H1 (cell line): ENCODE measurements at regions not wholly inside any gene's neighbourhood (a gene's known extent, or its start where the extent isn't known, plus 50 kb on each side); places are given as distances from the start of the nearest gene placed in this dataset.
"Not testable (repeated sequence)": the region's sequence is repeated elsewhere in the genome, so short reads cannot be mapped to it uniquely, and the experiment has no call there.

Experiments used
- CTCF ChIA-PET: fragments of 300-600 bp; sonication (Branson Sonifier 250); formaldehyde crosslinking; loops from one replicate; lab custom pipeline; 2021; ENCODE audit not compliant: partially characterized antibody; lab: Charles Lee
- POLR2A ChIA-PET: fragments of 300-600 bp; sonication (Branson Sonifier 250); formaldehyde crosslinking; loops from one replicate; lab custom pipeline; 2021; ENCODE audit warnings: inconsistent platforms; ENCODE audit not compliant: partially characterized antibody; lab: Charles Lee
- DNase-seq, 2 experiments: peaks; one replicate each; pipeline versions ENCODE4 v3.0.0 to v3.0.0-alpha.2; 2010 to 2022; ENCODE audit warnings: low spot score in 2 of 2, low read depth in 1 of 2, mixed read lengths in 1 of 2
- FAIRE-seq: peaks from 2 replicates; lab custom pipeline; 2011; peaks lifted over from hg19 to GRCh38; lab: Jason Lieb, UNC
- H2AFZ ChIP-seq: 2 replicates; pipeline ENCODE4 v1.8.1; 2012; ENCODE audit warnings: low read length, inconsistent platforms
- H2AK5ac ChIP-seq: 2 replicates; pipeline ENCODE4 v1.6.1; 2013; ENCODE audit warnings: low read depth, low read length
- H2BK120ac ChIP-seq: replicated peaks from 2 replicates; pipeline ENCODE3; 2013; ENCODE audit warnings: low read depth, low read length, inconsistent platforms
- H2BK12ac ChIP-seq: 2 replicates; pipeline ENCODE4 v1.6.1; 2013; ENCODE audit warnings: low read depth, low read length
- H2BK15ac ChIP-seq: 2 replicates; pipeline ENCODE4 v1.6.1; 2013; ENCODE audit warnings: low read length
- H2BK20ac ChIP-seq: 2 replicates; pipeline ENCODE4 v1.6.1; 2013; ENCODE audit warnings: low read length
- H2BK5ac ChIP-seq: 2 replicates; pipeline ENCODE4 v1.6.1; 2013; ENCODE audit warnings: low read depth, low read length
- H3K14ac ChIP-seq: 2 replicates; pipeline ENCODE4 v1.6.1; 2013; ENCODE audit warnings: inconsistent platforms; ENCODE audit not compliant: insufficient read length
- H3K18ac ChIP-seq: 2 replicates; pipeline ENCODE4 v1.6.1; 2013; ENCODE audit warnings: low read length; ENCODE audit errors: extremely low read depth
- H3K23ac ChIP-seq: 2 replicates; pipeline ENCODE4 v1.6.1; 2013; ENCODE audit warnings: inconsistent platforms; ENCODE audit not compliant: insufficient read length
- H3K23me2 ChIP-seq: 2 replicates; pipeline ENCODE4 v1.6.1; 2013; ENCODE audit warnings: low read depth, low read length
- H3K27ac ChIP-seq: 2 replicates; pipeline ENCODE4 v1.6.1; 2011; ENCODE audit warnings: low read depth, low read length, inconsistent platforms
- H3K27me3 ChIP-seq, 4 experiments: replicated peaks in 1 of 4; 1 replicate in 1 of 4; 2 replicates in 3 of 4; pipeline versions ENCODE4 v1.6.1 to v1.8.1; 2011 to 2013; ENCODE audit warnings: low read length in 3 of 4, mild to moderate bottlenecking in 3 of 4, inconsistent platforms in 2 of 4, mixed read lengths in 2 of 4, moderate library complexity in 1 of 4; ENCODE audit not compliant: control insufficient read depth in 3 of 4, insufficient read depth in 3 of 4; ENCODE audit errors: extremely low read depth in 1 of 4
- H3K36me3 ChIP-seq, 4 experiments: 2 replicates each; pipeline versions ENCODE4 v1.6.1 to v1.8.1; 2011 to 2013; ENCODE audit warnings: mild to moderate bottlenecking in 4 of 4, low read length in 3 of 4, moderate library complexity in 2 of 4, control low read depth in 1 of 4, inconsistent platforms in 1 of 4; ENCODE audit not compliant: insufficient read depth in 4 of 4, control insufficient read depth in 2 of 4
- H3K4ac ChIP-seq: replicated peaks from 2 replicates; pipeline ENCODE3; 2013; ENCODE audit warnings: low read length, low read depth, mixed read lengths, inconsistent platforms; ENCODE audit not compliant: insufficient read length
- H3K4me1 ChIP-seq, 4 experiments: replicated peaks in 1 of 4; 1 replicate in 1 of 4; 2 replicates in 3 of 4; pipeline versions ENCODE4 v1.6.1 to v1.8.1; 2011 to 2013; ENCODE audit warnings: low read length in 3 of 4, inconsistent platforms in 2 of 4, mixed read lengths in 1 of 4; ENCODE audit not compliant: insufficient read depth in 4 of 4, control insufficient read depth in 3 of 4
- H3K4me2 ChIP-seq, 2 experiments: 2 replicates each; pipeline versions ENCODE4 v1.6.1 to v1.8.1; 2011 to 2013; ENCODE audit warnings: low read depth in 2 of 2, low read length in 2 of 2, control low read depth in 1 of 2, inconsistent platforms in 1 of 2, mild to moderate bottlenecking in 1 of 2; ENCODE audit not compliant: insufficient read depth in 1 of 2
- H3K4me3 ChIP-seq, 4 experiments: fragments of 200-600, 300-600 bp in 1 of 4; sonication (generic), shearing (Covaris generic), sonication (Bioruptor Twin) in 1 of 4; 2 replicates each; pipeline versions ENCODE4 v1.5.1 to v1.8.1; 2011 to 2016; ENCODE audit warnings: low read length in 4 of 4, low read depth in 3 of 4, control low read depth in 2 of 4, inconsistent platforms in 2 of 4, mild to moderate bottlenecking in 2 of 4, mixed read lengths in 1 of 4, moderate library complexity in 1 of 4; ENCODE audit not compliant: insufficient read depth in 2 of 4; ENCODE audit errors: extremely low read depth in 1 of 4
- H3K56ac ChIP-seq: replicated peaks from 2 replicates; pipeline ENCODE3; 2013; ENCODE audit warnings: low read depth, mild to moderate bottlenecking, mixed read lengths, low read length, inconsistent platforms; ENCODE audit not compliant: insufficient read length
- H3K79me1 ChIP-seq: 2 replicates; pipeline ENCODE4 v1.6.1; 2013; ENCODE audit warnings: low read depth, low read length, control low read depth
- H3K79me2 ChIP-seq, 2 experiments: 2 replicates each; pipeline versions ENCODE4 v1.6.1 to v1.8.1; 2012 to 2013; ENCODE audit warnings: low read length in 2 of 2, mild to moderate bottlenecking in 2 of 2, inconsistent platforms in 1 of 2; ENCODE audit not compliant: insufficient read depth in 2 of 2, control insufficient read depth in 1 of 2
- H3K9ac ChIP-seq, 4 experiments: replicated peaks in 1 of 4; 1 replicate in 1 of 4; 2 replicates in 3 of 4; pipeline versions ENCODE4 v1.6.1 to v1.8.1; 2011 to 2013; ENCODE audit warnings: low read depth in 3 of 4, low read length in 3 of 4, control low read depth in 2 of 4, mild to moderate bottlenecking in 2 of 4, moderate library complexity in 2 of 4, inconsistent platforms in 1 of 4; ENCODE audit errors: extremely low read depth in 1 of 4
- H3K9me3 ChIP-seq, 2 experiments: 2 replicates each; pipeline versions ENCODE4 v1.6.1 to v1.8.1; 2012 to 2013; ENCODE audit warnings: mild to moderate bottlenecking in 2 of 2, moderate library complexity in 2 of 2, control low read depth in 1 of 2, inconsistent platforms in 1 of 2, low read depth in 1 of 2, low read length in 1 of 2, mixed read lengths in 1 of 2; ENCODE audit not compliant: insufficient read depth in 2 of 2
- H4K20me1 ChIP-seq, 2 experiments: replicated peaks in 1 of 2; 2 replicates each; pipeline versions ENCODE3 to v1.8.1; 2011 to 2013; ENCODE audit warnings: inconsistent platforms in 2 of 2, low read length in 2 of 2, mild to moderate bottlenecking in 1 of 2; ENCODE audit not compliant: insufficient read depth in 2 of 2, control insufficient read depth in 1 of 2
- H4K5ac ChIP-seq: 2 replicates; pipeline ENCODE4 v1.6.1; 2013; ENCODE audit warnings: low read length, low read depth, mixed read lengths, inconsistent platforms; ENCODE audit not compliant: insufficient read length
- H4K8ac ChIP-seq: 2 replicates; pipeline ENCODE4 v1.8.0; 2013; ENCODE audit warnings: mild to moderate bottlenecking, moderate library complexity, low read length, inconsistent platforms; ENCODE audit not compliant: insufficient read depth; ENCODE audit errors: extremely low read depth
- H4K91ac ChIP-seq: replicated peaks from 2 replicates; pipeline ENCODE3; 2013; ENCODE audit warnings: low read length, mixed read lengths, inconsistent platforms; ENCODE audit not compliant: insufficient read length
- WGBS, 2 experiments: shearing (Covaris generic) in 1 of 2; methylation state at CpG; one replicate each; pipeline versions ENCODE4 v1.1.6 to v1.1.7; 2013 to 2015; ENCODE audit warnings: low lambda C conversion rate in 2 of 2, mixed read lengths in 2 of 2, inconsistent platforms in 1 of 2, low coverage in 1 of 2, missing lambda C conversion rate in 1 of 2; ENCODE audit not compliant: insufficient replicate concordance in 2 of 2, insufficient coverage in 1 of 2, insufficient read length in 1 of 2; ENCODE audit errors: extremely low coverage in 1 of 2, missing lambda C conversion rate in 1 of 2; 5-methylcytosine and 5-hydroxymethylcytosine counted together

DNA sequence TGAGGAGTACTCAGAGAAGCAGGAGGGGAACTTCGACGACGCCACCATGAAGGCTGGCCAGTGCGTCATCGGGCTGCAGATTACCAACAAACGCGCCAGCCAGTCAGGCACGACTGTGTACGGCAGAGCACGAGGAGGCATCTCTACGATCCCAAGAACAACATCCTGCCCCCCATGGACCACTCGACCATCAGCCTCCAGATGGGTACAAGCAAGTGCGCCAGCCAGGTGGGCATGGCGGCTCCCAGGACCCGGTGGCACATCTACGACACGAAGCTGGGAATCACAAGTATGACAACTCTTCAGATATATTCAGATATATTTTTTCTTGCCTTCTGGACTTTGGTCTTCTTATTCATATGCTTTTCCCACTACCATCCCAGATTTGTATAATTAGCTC lies 454.5 kb downstream of the TUBA3C start:
- POLR2A ChIA-PET, H3K27ac ChIP-seq, H3K27me3 ChIP-seq, H3K4me3 ChIP-seq, CTCF ChIA-PET, H4K20me1 ChIP-seq, H2BK12ac ChIP-seq, FAIRE-seq, H2BK120ac ChIP-seq, H2BK5ac ChIP-seq, H2AFZ ChIP-seq, H3K23me2 ChIP-seq, H3K18ac ChIP-seq, H3K79me1 ChIP-seq, H3K9ac ChIP-seq, H3K4ac ChIP-seq, H2BK20ac ChIP-seq, H4K5ac ChIP-seq, H3K14ac ChIP-seq, H3K4me2 ChIP-seq, H3K23ac ChIP-seq, H3K4me1 ChIP-seq, H2AK5ac ChIP-seq, H3K56ac ChIP-seq, H3K36me3 ChIP-seq, H4K8ac ChIP-seq, H4K91ac ChIP-seq, H3K79me2 ChIP-seq, H2BK15ac ChIP-seq, DNase-seq: not testable (repeated sequence)
- WGBS, 2 experiments = 93% methylated on average over 13 of the region's 17 CpGs; no CpG with 5 or more reads in 1 of the 2 experiments
- H3K9me3 ChIP-seq = peaks cover 10 to 21% of the 10 kb centered on the region in 2 experiments

DNA sequence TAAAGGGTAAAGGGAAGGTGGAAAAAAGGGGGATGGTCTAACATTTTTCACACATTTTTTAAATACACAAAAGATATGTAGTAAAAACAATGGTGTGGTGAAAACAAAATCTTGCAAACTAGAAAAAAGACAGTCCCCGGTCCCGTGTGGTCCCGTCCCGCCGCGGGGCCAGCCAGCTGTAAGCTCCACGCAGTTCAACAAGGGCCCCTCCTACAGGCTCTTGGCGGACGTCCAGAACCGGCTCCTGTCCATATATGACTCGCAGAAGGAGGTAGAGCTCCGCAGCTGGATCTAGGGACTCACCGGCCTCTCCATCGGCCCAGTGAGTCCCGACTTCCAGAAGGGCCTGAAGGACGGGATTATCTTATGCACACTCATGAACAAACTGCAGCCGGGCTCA lies 455.1 kb downstream of the TUBA3C start:
- H4K8ac ChIP-seq, H3K4me1 ChIP-seq, H2BK120ac ChIP-seq, H2BK15ac ChIP-seq, H4K20me1 ChIP-seq, CTCF ChIA-PET, H3K4ac ChIP-seq, H2BK5ac ChIP-seq, H3K4me2 ChIP-seq, H3K23ac ChIP-seq, H3K79me2 ChIP-seq, H2AFZ ChIP-seq, H3K27me3 ChIP-seq, H3K36me3 ChIP-seq, H3K27ac ChIP-seq, H3K9ac ChIP-seq, H2BK12ac ChIP-seq, DNase-seq, H3K23me2 ChIP-seq, H3K18ac ChIP-seq, H3K4me3 ChIP-seq, H3K56ac ChIP-seq, H3K14ac ChIP-seq, H2AK5ac ChIP-seq, POLR2A ChIA-PET, FAIRE-seq, H2BK20ac ChIP-seq, H4K91ac ChIP-seq, H4K5ac ChIP-seq, H3K79me1 ChIP-seq: not testable (repeated sequence)
- H3K9me3 ChIP-seq = peaks cover 10 to 22% of the 10 kb centered on the region in 2 experiments
- WGBS, 2 experiments = 92% methylated on average over 17 of the region's 17 CpGs; no CpG with 5 or more reads in 1 of the 2 experiments
